ENCODE measurements at regions not wholly inside any gene's neighbourhood (a gene's known extent, or its start where the extent isn't known, plus 50 kb on each side); places are given as distances from the start of the nearest gene placed in this dataset.

- TF ChIP-seq TAF1 (IDR thresholded peaks at IDR 0.05; ENCODE audit: borderline replicate concordance, low read depth, low read length) (no peak), POLR2AphosphoS5 (IDR thresholded peaks at IDR 0.05; ENCODE audit: low read depth, low read length) (no peak), POLR2A (IDR thresholded peaks at IDR 0.05; ENCODE audit: low read depth, low read length) (no peak)
- DNase-seq (ENCODE audit: insufficient read length), result no peak
- no peak for FAIRE-seq
These were observed 168.2 kb downstream of the GPX5 start for GRCh38 chr6:28693751-28694443.

GRCh38 chr6:28695715-28696114, 170.0 kb downstream of the GPX5 start:
- DNase-seq (ENCODE audit: insufficient read length) (no peak), FAIRE-seq (no peak)
- no peak for TF ChIP-seq TAF1 (IDR thresholded peaks at IDR 0.05; ENCODE audit: borderline replicate concordance, low read depth, low read length)
- no peak for TF ChIP-seq POLR2AphosphoS5 (IDR thresholded peaks at IDR 0.05; ENCODE audit: low read depth, low read length)
- TF ChIP-seq POLR2A (IDR thresholded peaks at IDR 0.05; ENCODE audit: low read depth, low read length), result no peak

- DNase-seq (ENCODE audit: insufficient read length) (no peak), FAIRE-seq (no peak)
- TF ChIP-seq POLR2AphosphoS5 (IDR thresholded peaks at IDR 0.05; ENCODE audit: low read depth, low read length), result no peak
- no peak for TF ChIP-seq POLR2A (IDR thresholded peaks at IDR 0.05; ENCODE audit: low read depth, low read length)
- TF ChIP-seq TAF1 (IDR thresholded peaks at IDR 0.05; ENCODE audit: borderline replicate concordance, low read depth, low read length), result no peak
These were observed 170.5 kb downstream of the GPX5 start for GRCh38 chr6:28696167-28696566.

- FAIRE-seq (no peak), DNase-seq (ENCODE audit: insufficient read length) (no peak)
- no peak for TF ChIP-seq POLR2AphosphoS5 (IDR thresholded peaks at IDR 0.05; ENCODE audit: low read depth, low read length)
- no peak for TF ChIP-seq TAF1 (IDR thresholded peaks at IDR 0.05; ENCODE audit: borderline replicate concordance, low read depth, low read length)
- no peak for TF ChIP-seq POLR2A (IDR thresholded peaks at IDR 0.05; ENCODE audit: low read depth, low read length)
These were observed 171.0 kb downstream of the GPX5 start for GRCh38 chr6:28696682-28697081.

DNA sequence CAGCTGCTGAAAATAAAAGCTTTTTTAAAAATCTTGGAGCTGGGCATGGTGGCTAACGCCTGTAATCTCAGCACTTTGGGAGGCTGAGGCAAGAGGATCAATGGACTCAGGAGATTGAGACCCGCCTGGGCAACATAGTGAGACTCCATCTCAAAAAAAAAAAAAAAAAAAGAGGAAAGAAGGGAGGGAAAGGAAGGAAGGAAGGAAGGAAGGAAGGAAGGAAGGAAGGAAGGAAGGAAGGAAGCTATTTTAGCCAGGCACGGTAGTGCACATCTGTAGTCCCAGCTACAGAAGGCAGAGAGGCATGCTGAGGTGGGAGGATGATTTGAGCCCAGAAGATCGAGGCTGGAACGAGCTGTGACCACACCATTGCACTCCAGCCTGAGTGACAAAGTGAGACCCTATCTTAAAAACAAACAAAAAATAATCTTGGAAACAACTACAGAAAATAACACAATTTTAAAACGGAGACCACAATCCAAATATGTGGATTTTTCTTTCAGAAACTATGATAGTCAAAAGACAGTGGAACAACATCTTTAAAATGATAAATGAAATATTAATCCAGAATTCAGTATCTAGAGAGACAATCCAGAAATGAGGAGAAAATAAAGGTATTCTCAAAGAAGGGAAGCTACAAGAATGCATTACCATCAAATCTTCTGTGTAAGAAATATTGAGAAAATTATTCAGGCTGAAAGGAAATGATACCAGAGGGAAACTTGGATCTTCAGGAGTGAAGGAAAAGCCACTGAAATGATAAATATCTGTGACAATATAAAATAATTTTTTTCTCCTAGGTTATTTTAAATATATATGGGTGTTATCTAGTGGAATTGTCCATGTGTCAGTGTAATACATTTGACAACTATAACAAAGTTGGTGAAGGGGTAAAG, 182.0 kb downstream of the GPX5 start:
- no peak for DNase-seq (ENCODE audit: insufficient read length)
- no peak for FAIRE-seq
- TF ChIP-seq POLR2AphosphoS5 (IDR thresholded peaks at IDR 0.05; ENCODE audit: low read depth, low read length) (no peak), POLR2A (IDR thresholded peaks at IDR 0.05; ENCODE audit: low read depth, low read length) (no peak), TAF1 (IDR thresholded peaks at IDR 0.05; ENCODE audit: borderline replicate concordance, low read depth, low read length) (no peak)

- no peak for FAIRE-seq
- no peak for TF ChIP-seq POLR2AphosphoS5 (IDR thresholded peaks at IDR 0.05; ENCODE audit: low read depth, low read length)
- no peak for TF ChIP-seq TAF1 (IDR thresholded peaks at IDR 0.05; ENCODE audit: borderline replicate concordance, low read depth, low read length)
- no peak for TF ChIP-seq POLR2A (IDR thresholded peaks at IDR 0.05; ENCODE audit: low read depth, low read length)
- DNase-seq (ENCODE audit: insufficient read length), result no peak
These were observed 184.0 kb downstream of the GPX5 start for GRCh38 chr6:28709478-28710349.

- DNase-seq (ENCODE audit: insufficient read length) (no peak), FAIRE-seq (no peak)
- no peak for TF ChIP-seq TAF1 (IDR thresholded peaks at IDR 0.05; ENCODE audit: borderline replicate concordance, low read depth, low read length)
- TF ChIP-seq POLR2A (IDR thresholded peaks at IDR 0.05; ENCODE audit: low read depth, low read length), result no peak
- TF ChIP-seq POLR2AphosphoS5 (IDR thresholded peaks at IDR 0.05; ENCODE audit: low read depth, low read length), result no peak
These were observed 184.9 kb downstream of the GPX5 start for GRCh38 chr6:28710466-28711191.

GRCh38 chr6:28711325-28711724, 185.6 kb downstream of the GPX5 start:
- TF ChIP-seq TAF1 (IDR thresholded peaks at IDR 0.05; ENCODE audit: borderline replicate concordance, low read depth, low read length) (no peak), POLR2AphosphoS5 (IDR thresholded peaks at IDR 0.05; ENCODE audit: low read depth, low read length) (no peak), POLR2A (IDR thresholded peaks at IDR 0.05; ENCODE audit: low read depth, low read length) (no peak)
- no peak for FAIRE-seq
- DNase-seq (ENCODE audit: insufficient read length), result no peak

DNA sequence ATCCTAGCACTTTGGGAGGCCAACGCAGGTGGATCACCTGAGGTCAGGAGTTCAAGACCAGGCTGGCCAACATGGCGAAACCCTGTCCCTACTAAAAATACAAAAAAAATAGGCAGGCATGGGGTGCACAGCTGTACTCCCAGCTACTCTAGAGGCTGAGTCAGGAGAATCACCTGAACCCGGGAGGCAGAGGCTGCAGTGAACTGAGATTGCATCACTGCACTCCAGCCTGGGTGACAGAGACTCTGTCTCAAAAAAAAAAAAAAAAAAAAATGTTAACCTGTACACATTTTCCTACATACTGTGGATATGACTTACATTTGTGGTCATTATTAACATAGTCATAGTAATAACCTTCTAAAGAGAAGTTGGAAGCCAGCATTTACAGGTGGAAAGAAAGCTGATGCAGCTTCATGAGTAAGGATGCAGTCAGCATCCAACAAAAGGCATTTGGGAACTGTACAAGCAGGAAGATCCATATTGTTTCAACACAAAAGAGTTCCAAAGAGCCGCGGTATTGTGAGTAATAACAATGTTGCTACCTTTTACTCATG, 186.2 kb downstream of the GPX5 start:
- DNase-seq (ENCODE audit: insufficient read length), result no peak
- TF ChIP-seq TAF1 (IDR thresholded peaks at IDR 0.05; ENCODE audit: borderline replicate concordance, low read depth, low read length) (no peak), POLR2A (IDR thresholded peaks at IDR 0.05; ENCODE audit: low read depth, low read length) (no peak), POLR2AphosphoS5 (IDR thresholded peaks at IDR 0.05; ENCODE audit: low read depth, low read length) (no peak)
- FAIRE-seq, result no peak

GRCh38 chr6:28712982-28713381, 187.3 kb downstream of the GPX5 start:
- TF ChIP-seq TAF1 (IDR thresholded peaks at IDR 0.05; ENCODE audit: borderline replicate concordance, low read depth, low read length) (no peak), POLR2AphosphoS5 (IDR thresholded peaks at IDR 0.05; ENCODE audit: low read depth, low read length) (no peak), POLR2A (IDR thresholded peaks at IDR 0.05; ENCODE audit: low read depth, low read length) (no peak)
- no peak for FAIRE-seq
- DNase-seq (ENCODE audit: insufficient read length), result no peak

Data from GM12892 (cell line).